HUDEP-2 (cell line): ENCODE measurements at regions not wholly inside any gene's neighbourhood (a gene's known extent, or its start where the extent isn't known, plus 50 kb on each side); places are given as distances from the start of the nearest gene placed in this dataset.
A peak's percentile ranks its signal among the peaks of the same experiment; 100 is the strongest.
"Not testable (repeated sequence)": the region's sequence is repeated elsewhere in the genome, so short reads cannot be mapped to it uniquely, and the experiment has no call there.

ENCODE experiments used
- DNase-seq, 76 experiments: peaks; one replicate each; lab custom pipeline; 2025; ENCODE audit not compliant: unreplicated experiment in 76 of 76; lab: John Stamatoyannopoulos, UW

DNA sequence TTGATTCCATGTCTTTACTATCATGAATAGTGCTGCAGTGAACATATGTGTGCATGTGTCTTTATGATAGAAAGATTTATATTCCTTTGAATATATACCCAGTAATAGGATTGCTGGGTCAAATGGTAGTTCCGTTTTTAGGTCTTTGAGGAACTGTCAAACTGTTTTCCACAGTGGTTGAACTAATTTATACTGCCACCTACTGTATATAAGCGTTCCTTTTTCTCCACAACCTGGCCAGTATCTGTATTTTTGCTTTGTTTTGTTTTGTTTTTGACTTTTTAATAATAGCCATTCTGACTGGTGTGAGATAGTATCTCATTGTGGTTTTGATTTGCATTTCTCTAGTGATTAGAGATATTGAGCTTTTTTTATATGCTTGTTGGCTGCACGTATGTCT, 641.6 kb downstream of the SUCLG1 start:
- peak in 3 of 76 experiments; percentile 7 to 12 (median 9) for DNase-seq

DNA sequence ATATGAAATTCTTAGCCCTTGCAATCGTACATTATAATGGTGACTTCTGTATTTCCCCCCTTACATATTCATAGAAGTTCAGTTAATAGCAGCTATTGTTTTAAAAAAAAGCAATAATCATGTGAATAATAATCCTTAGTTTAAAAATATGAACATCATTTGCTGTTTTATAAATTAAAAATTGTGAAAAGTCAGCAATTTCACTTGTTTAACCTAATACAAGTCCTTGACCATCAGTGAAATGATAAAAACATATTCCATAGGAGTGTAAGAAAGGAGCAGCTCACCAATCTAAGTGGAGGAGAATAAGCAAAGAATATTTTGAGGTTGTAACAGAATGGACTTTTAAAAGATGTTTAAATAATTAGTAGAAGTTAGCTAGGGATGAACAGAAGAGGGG, 650.2 kb downstream of the SUCLG1 start:
- DNase-seq: no peak

DNA sequence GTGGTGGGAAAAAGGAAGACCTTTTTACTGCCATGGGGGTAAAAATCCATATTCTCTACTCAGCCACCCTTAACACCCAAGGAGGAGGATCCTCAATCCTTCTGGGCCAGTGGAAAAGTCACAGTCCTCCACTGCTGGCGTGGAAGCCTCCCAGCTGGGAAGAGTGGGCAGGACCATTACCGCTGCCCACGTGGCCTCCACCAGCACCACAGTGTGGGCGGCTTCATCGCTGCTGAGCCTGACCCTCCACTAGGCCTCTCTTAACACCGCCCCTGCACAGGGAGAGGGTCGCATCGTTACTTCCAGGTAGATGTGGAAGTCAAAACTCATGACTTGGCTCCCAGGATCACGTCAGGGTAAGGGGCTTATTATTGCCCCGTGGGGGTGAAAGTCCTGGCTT, 656.5 kb downstream of the SUCLG1 start:
- no peak for DNase-seq

DNA sequence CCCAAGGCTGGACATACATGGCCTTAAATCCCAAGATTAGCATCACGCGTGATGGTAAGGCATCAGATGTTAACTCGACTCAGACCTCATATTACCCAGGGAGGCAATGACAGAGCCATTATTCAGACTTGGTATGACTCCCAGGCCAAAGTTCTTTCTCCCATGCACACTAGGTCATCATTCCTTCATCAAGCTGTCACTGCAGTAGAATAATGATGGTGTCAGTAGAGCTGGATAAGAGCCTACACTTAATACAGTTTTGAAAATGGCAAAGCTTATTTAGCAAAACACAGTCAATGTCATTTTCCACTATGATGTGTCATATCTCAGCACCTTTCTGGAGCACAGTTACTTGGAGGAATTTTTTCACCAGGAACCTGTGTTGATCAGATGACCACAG, 663.3 kb downstream of the SUCLG1 start:
- DNase-seq: no peak

DNA sequence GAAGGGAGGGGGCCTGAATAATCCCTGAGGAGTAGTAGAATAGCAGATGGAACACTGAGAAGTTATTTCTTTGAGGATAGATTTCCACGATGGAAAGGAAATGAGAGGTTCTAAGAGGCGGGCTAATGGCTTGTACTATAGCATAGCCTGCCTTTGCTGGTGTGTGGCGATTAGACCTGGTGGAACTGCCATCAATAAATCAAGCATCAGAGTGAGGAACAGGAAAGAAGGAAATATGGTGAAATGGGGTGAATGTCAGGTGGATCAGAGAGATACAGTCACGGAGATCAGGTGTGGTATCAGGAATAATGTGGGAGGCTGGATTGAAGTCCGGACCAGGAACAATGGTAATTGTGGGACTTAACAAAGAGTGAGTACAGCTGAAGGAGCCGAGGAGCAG, 668.6 kb downstream of the SUCLG1 start:
- DNase-seq: not testable (repeated sequence)

DNA sequence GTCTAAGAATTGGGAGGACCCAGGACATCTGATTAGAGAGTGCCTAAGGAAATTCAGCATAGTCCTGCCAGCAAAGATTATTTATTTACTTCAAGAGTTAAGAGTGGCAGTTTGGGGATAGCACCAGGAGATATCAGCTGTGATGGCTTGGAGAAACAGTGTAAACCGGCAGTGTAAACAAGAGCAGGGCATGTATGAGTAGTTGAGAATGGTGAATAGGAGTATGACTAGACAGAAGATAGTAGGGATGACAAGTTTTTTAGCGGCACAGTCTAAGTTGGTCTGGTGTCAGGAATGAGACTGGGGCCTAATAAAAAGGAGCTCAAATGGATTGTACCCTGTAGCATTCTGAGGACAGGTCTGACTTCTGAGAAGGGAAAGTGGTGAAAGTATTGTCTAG, 669.4 kb downstream of the SUCLG1 start:
- not testable (repeated sequence) for DNase-seq

DNA sequence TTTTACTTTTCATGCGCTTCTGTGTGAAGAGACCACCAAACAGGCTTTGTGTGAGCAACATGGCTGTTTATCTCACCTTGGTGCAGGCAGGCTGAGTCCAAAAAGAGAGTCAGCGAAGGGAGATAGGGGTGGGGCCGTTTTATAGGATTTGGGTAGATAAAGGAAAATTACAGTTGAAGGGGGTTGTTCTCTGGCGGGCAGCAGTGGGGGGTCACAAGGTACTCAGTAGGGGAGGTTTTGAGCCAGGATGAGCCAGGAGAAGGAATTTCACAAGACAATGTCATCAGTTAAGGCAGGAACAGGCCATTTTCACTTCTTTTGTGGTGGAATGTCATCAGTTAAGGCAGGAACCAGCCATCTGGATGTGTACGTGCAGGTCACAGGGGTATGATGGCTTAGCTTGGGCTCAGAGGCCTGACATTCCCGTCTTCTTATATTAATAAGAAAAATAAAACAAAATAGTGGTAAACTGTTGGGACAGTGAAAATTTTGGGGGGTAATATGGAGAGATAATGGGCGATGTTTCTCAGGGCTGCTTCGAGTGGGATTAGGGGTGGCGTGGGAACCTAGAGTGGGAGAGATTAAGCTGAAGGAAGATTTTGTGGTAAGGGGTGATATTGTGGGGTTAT, 670.0 kb downstream of the SUCLG1 start:
- DNase-seq: not testable (repeated sequence)

DNA sequence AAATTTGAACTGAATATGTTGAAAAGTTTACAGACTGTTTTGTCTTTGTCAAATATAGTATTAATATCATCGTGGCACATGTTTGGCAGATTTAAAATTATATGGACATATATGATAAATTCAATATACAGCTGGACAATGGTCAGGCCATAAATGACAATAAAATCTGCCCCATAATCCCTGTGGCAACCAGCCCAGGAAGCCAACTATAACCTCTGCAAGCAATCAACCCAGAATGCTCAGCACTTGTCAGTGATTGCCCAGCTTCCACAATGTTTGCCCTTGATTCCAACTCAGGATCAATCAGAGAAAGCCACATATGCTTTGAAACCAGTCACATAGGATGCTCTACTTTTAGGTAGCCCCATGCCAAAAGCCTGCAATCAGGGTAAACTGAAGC, 671.9 kb downstream of the SUCLG1 start:
- DNase-seq: no peak

DNA sequence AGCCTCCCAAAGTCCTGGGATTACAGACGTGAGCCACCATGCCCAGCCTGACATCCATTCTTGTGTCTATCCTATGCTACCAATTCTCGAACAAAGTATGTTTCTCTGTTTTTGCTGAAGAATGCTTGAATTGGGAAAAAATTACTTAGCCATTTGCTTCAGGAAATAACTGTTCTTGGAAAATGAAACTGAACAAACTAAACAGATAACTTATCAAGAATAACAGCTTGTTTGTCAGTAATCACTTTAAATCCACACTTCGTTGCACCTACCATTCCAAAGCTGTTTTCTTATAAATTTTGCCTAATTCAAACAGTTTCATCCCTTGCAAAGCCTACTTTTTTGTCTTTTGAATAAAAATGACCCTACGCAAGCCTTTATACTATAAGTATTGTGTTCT, 672.9 kb downstream of the SUCLG1 start:
- no peak for DNase-seq

DNA sequence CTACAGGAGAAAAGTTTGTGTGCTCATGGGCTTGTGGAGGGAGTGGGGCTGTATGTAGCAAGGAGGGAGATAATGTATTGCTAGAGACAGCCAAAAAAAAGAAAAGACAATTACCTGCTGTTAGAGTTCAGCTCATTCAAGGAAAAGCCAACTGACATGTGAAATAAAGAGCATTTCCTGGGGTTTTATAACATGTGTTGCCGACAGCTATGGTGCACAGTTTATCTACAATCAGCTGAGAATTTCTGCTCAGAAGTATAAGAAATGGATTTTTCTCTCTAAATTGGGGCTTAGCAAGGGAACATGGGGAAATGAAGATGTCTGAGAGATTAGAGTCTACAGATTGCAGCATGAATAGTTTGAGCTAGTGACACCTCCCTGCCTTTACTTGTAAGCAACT, 674.1 kb downstream of the SUCLG1 start:
- DNase-seq: no peak

DNA sequence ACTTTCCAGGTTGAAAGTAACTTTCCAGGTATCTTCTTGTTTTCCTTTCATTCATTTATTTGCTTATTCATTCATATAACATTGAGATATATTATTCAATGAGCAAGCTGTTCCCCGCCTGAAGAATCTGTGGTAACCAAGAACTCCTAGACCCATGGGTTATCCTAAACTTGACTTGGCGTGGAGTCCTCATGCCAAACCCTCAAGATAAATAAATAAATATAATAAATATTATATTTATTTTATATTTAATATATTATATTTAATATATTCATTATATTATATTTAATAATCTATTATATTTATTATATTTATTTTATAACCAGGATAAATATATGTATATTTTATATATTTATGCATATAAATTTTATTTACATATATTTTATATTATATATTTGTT, 674.8 kb downstream of the SUCLG1 start:
- no peak for DNase-seq

DNA sequence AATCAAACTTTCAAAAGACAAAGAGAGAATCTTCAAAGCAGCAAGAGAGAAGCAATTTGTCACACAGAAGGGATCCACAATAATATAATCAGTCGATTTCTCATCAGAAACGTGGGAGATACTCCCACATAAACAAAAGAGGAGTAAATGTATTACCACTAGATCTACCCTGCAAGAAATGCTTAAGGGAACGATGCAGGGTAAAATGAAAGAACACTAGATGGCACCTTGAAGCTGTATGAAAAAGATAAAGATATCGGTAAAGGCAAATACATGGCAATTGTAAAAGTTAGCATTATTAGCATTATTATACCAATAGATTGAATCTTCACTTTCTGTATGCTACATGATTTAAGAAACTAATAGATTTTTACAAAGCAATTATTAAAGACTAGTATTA, 677.0 kb downstream of the SUCLG1 start:
- DNase-seq: peak in 1 of 76 experiments; percentile 2

DNA sequence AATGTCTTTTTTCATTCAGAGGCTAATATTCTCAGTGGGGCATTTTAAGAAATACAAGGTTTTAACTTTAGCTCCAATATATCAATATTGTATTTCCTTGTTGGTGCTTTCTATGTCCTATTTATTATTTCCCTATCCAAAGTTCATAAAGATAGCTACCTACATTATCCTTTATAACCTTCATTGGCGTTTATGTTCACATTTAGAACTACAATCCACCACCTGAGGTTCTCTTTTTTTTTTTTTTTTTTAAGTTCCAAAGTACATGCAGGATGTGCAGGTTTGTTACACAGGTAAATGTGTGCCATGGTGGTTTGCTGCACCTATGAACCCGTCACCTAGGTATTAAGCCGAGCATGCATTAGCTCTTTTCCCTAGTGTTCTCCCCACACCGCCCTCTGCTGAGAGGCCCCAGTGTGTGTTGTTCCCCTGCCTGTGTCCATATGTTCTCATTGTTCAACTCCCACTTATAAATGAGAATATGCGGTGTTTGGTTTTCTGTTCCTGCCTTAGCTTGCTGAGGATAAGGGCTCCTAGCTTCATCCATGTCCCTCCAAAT, 694.6 kb downstream of the SUCLG1 start:
- DNase-seq: no peak

DNA sequence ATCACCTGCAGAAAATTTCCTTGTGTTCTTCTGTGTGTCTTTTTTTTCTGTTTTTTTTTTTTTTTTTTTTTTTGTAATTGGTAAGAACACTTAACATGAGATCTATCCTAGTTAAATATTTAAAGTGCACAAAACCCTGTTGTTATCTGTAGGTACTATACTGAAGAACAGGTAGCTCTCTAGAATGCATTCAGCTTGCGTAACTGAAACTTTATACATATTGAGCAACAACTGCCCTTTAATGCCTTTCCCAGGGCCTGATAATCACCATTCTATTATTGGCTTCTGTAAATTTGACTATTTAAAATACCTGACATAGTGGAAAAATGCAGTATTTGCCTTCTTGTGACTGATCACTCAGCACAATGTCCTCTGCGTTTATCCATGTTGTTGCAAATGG, 701.8 kb downstream of the SUCLG1 start:
- no peak for DNase-seq

DNA sequence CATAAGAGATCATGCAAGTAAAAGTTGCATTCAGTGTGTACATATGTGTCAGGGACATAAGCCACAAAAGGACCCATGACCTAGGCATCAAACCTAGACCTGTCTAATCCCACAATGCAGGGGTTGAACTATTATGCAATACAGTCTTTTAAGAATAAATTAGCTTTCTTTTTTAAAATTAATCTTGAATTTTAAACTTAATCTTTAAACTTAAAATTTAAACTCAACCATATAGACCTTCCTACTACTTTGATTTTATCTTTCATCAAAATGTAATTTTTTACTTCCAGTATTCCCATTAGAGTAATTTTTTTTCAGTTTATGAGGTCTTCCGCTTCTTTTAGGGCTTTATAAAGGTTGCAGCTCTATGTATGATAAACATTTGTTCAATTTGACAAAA, 702.9 kb downstream of the SUCLG1 start:
- DNase-seq: no peak

DNA sequence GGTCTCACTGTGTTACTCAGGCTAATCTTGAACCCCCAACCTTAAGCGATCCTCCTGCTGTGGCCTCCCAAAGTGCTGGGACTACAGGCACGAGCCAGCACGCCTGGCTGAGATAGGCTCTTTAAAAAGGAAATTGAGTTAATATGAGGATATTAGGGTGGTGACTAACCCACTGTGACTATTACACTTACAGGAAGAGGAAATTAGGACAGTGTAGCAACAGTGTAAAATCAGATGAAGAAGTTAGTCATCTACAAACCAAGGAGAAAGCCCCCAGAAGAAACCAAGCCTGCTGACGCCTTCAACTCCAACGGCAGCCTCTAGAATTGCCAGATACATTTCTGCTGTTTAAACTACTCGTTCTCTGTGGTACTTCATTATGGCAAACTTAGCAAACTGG, 711.9 kb downstream of the SUCLG1 start:
- no peak for DNase-seq

DNA sequence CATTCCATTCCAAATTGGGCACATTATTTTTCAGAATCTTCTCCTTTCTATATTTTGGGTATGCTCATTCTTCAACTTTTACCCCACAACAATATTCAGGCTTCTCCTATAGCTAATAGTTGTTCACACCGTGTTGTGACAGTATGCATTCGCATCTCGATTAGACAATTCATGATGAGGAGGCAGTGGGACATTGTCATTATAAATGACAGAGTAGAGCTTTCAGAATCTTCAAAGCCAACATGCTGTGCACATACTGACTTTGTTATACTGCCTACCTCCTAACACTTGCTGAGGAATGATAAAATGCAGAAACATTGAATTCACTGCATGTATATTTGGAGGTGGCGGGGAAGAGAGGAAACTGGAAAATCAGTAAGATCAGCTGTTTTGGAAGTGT, 714.2 kb downstream of the SUCLG1 start:
- DNase-seq: no peak

DNA sequence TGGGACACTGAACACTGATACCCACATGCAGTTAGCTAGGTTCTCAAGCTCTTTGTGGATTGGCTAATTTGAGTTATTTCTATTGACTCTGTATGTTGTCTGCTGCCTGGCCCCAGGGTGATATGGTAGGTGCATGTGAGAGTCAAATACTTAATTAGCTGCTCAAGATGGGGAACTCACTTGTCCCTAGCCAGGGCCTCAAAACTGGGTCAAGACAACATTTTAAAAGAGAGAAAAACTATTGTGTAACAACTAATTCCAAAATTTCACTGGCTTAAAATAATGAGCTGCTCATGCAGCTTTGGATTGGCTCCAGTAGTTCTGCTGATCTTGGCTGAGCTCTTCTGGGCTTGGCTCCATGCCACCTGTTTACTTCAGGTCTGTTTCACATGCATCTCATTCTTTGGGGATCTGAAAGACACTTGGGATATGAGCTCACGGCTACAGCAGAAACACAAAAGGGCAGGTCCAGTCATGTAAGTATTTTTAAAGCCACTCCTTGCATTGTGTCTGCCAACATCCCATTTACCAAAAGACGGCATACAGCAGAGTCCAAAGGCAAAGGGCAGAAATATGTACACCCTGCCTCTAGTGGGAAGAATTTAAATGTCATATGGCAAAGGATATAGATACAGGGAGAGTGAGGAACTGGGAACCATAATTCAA, 716.8 kb downstream of the SUCLG1 start:
- DNase-seq: peak in 1 of 76 experiments; percentile 0

DNA sequence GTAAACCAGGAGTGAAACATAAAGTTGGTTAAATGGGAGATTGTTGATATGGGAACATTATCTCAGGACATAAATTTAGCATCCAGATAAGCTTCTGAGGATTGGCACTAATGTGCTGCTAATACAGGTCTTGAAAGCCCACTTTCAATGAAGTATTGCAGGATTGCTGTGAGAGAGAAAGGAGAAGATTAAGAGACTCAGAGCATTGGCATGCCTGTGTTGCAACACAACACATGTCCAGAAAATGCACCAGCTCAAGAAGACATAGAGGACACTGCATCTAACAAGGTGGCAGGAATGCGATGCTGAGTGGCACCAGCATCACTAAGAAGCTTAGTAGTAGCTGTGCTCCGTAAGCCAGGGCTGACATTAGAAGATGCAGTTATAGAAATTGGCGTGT, 728.9 kb downstream of the SUCLG1 start:
- no peak for DNase-seq

DNA sequence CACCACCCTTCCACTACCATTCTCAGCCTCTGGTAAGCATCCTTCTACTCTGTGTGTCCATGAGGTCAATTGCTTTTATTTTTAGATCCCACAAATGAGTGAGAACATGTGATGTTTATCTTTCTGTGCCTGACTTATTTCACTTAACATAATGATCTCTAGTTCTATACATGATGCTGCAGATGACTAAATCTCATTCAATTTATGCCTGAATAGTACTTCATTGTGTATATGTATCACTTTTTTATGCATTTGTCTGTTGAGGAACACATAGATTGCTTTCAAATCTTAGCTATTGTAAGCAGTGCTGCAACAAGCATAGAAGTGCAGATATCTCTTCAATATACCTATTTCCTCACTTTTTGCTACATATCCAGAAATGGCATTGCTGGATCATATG, 733.3 kb downstream of the SUCLG1 start:
- no peak for DNase-seq

DNA sequence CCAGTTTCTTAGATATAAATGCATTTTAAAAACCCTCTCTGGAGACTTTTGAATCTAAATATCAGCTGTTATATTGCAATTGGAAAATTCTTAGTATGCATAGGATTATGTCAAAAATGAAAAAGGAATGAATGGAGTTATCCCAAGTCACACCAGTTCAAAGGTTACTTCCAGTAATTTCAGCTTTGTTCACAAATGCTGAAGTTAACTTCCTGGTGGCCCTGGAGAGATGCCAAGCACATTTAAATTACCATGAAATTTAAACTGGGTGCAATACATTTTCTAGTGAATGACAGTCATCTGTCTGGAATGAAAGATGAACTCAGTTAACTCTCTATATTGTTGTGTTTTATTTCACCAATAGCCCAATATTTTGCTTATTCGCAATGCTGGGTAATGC, 753.9 kb downstream of the SUCLG1 start:
- DNase-seq: no peak

DNA sequence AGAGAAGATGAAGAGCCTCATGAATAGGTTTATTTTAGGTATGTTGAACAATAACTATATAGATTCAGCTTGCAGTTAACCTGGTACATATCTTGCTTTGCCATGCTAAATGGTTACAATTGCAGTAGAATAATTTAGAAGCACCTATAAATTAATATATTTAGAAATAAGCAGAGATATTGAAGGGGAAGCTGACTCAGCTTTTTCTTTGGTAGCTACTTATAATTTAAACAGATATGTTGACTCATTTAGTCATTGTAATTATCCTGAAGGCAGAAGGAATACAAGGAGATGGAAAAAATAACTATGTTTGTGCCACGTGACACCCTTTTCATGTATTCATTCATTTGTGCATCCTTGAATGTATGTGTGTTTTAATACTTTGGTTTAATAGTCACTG, 755.5 kb downstream of the SUCLG1 start:
- DNase-seq: no peak
